Testis (tissue), 2 donors: ENCODE measurements at regions not wholly inside any gene's neighbourhood (a gene's known extent, or its start where the extent isn't known, plus 50 kb on each side); places are given as distances from the start of the nearest gene placed in this dataset.

Experiments
- DNase-seq: peaks from one replicate; pipeline ENCODE4 v3.0.0-alpha.2; 2019
- H3K27ac ChIP-seq, 2 donors: fragments of 200-600 bp; sonication (generic); one replicate each; pipeline ENCODE4 v1.5.1; 2019
- H3K27me3 ChIP-seq: fragments of 200-600 bp; sonication (generic); one replicate; pipeline ENCODE4 v1.5.1; 2019
- H3K36me3 ChIP-seq: fragments of 200-600 bp; sonication (generic); one replicate; pipeline ENCODE4 v1.5.1; 2017; ENCODE audit warnings: low read depth; ENCODE audit errors: missing control alignments
- H3K4me1 ChIP-seq: fragments of 200-600 bp; sonication (generic); one replicate; pipeline ENCODE4 v1.5.1; 2019
- H3K4me3 ChIP-seq, 2 donors: fragments of 200-600 bp; sonication (generic); one replicate each; pipeline ENCODE4 v1.5.1; 2017 to 2019
- H3K9me3 ChIP-seq: fragments of 200-600 bp; sonication (generic); one replicate; pipeline ENCODE4 v1.5.1; 2017
- CTCF ChIP-seq, 3 experiments: fragments of 450-650 bp in 2 of 3; fragments of 200-600 bp in 1 of 3; sonication (generic) in 1 of 3; IDR thresholded peaks; one replicate each; pipeline ENCODE4 v1.5.1; 2016 to 2019; ENCODE audit warnings: antibody characterized with exemption in 3 of 3, mild to moderate bottlenecking in 2 of 3, moderate library complexity in 1 of 3
- POLR2A ChIP-seq: fragments of 450-650 bp; IDR thresholded peaks from one replicate; pipeline ENCODE4 v1.6.1; 2017; ENCODE audit warnings: antibody characterized with exemption, mild to moderate bottlenecking, moderate library complexity
- WGBS, 2 donors: methylation state at CpG; one replicate each; pipeline ENCODE4 v1.1.5; 2018; 5-methylcytosine and 5-hydroxymethylcytosine counted together
- intact Hi-C: fragments of 100-400 bp; cut with DNase I; formaldehyde crosslinking; loops from one replicate; pipeline ENCODE4 v1.15.1; 2023; ENCODE audit warnings: low total_unique reads

GRCh38 chr5:3119435-3119834 lies 368.0 kb upstream of the IRX2 start:
- DNase-seq, result no peak
- intact Hi-C loops, result no loop called here
- no peak overlapping the region for H3K27ac ChIP-seq
- no peaks in the 10 kb centered on the region for H3K27me3 ChIP-seq
- TF ChIP-seq CTCF (IDR thresholded peaks at IDR 0.05), result no peak
- H3K4me1 ChIP-seq, result no peaks in the 10 kb centered on the region
- 40 to 48% methylated on average over 4 of the region's 4 CpGs for whole genome bisulfite sequencing, 2 donors
- H3K36me3 ChIP-seq, result no peaks in the 10 kb centered on the region
- H3K4me3 ChIP-seq, result no peak overlapping the region
- H3K9me3 ChIP-seq, result no peaks in the 10 kb centered on the region

- WGBS, 2 donors, result 63 to 65% methylated on average over 15 of the region's 15 CpGs
- DNase-seq, result no peak
- Histone ChIP-seq H3K4me1 (no peaks in the 10 kb centered on the region), H3K27me3 (no peaks in the 10 kb centered on the region), H3K4me3 (no peak overlapping the region), H3K9me3 (no peaks in the 10 kb centered on the region), H3K27ac (no peak overlapping the region), H3K36me3 (no peaks in the 10 kb centered on the region)
- TF ChIP-seq CTCF (IDR thresholded peaks at IDR 0.05) (no peak), POLR2A (no peak)
- intact Hi-C loops, result no loop called here
These were observed 366.9 kb upstream of the IRX2 start for GRCh38 chr5:3118340-3118739.

- H3K27me3 ChIP-seq, result no peaks in the 10 kb centered on the region
- whole genome bisulfite sequencing, 2 donors, result 40 to 44% methylated on average over 17 to 23 of the region's 23 CpGs
- H3K36me3 ChIP-seq, result no peaks in the 10 kb centered on the region
- H3K27ac ChIP-seq, result no peak overlapping the region
- DNase-seq, result no peak
- H3K4me1 ChIP-seq, result no peaks in the 10 kb centered on the region
- TF ChIP-seq POLR2A, result no peak
- TF ChIP-seq CTCF (IDR thresholded peaks at IDR 0.05), result no peak
- H3K9me3 ChIP-seq, result no peaks in the 10 kb centered on the region
- no peak overlapping the region for H3K4me3 ChIP-seq
- intact Hi-C loops, result no loop called here
These were observed 364.9 kb upstream of the IRX2 start for GRCh38 chr5:3116366-3116765.

- WGBS, 2 donors, result 68 to 72% methylated on average over 14 of the region's 14 CpGs
- TF ChIP-seq CTCF (IDR thresholded peaks at IDR 0.05), result no peak
- no peak for TF ChIP-seq POLR2A
- Histone ChIP-seq H3K4me3 (no peak overlapping the region), H3K36me3 (no peaks in the 10 kb centered on the region), H3K4me1 (no peaks in the 10 kb centered on the region), H3K27me3 (no peaks in the 10 kb centered on the region), H3K27ac (no peak overlapping the region), H3K9me3 (no peaks in the 10 kb centered on the region)
- DNase-seq, result peak; percentile 32
- intact Hi-C loops, result no loop called here
These were observed 363.0 kb upstream of the IRX2 start for GRCh38 chr5:3114467-3114866.

GRCh38 chr5:3110371-3110770 lies 358.9 kb upstream of the IRX2 start:
- no peak for TF ChIP-seq POLR2A
- TF ChIP-seq CTCF (IDR thresholded peaks at IDR 0.05), result no peak
- Histone ChIP-seq H3K27ac (no peak overlapping the region), H3K27me3 (no peaks in the 10 kb centered on the region), H3K9me3 (no peaks in the 10 kb centered on the region), H3K4me1 (no peaks in the 10 kb centered on the region), H3K36me3 (no peaks in the 10 kb centered on the region), H3K4me3 (no peak overlapping the region)
- DNase-seq, result no peak
- intact Hi-C loops, result no loop called here
- 79 to 88% methylated on average over 9 of the region's 9 CpGs for WGBS, 2 donors
